ENCODE measurements at regions not wholly inside any gene's neighbourhood (a gene's known extent, or its start where the extent isn't known, plus 50 kb on each side); places are given as distances from the start of the nearest gene placed in this dataset.

DNA sequence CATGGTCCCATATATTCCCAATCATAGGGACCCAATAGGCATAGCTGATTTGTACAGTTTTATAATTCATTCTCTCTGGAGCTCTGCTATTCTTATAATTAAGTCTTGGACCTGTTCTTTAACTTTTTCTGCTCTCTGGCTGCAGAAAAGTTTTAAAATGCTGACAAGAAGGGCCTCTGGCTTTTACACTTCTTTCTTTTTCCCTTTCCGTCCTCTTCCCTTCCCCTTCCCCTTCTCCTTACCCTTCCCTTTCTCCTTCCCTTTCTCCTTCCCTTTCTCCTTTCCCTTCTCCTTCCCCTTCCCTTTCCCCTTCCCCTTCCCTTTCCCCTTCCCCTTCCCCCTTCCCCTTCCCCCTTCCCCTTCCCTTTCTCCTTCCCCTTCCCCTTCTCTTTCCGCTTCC, 101.3 kb upstream of the TPK1 start:
- DNase-seq (ENCODE audit: low read depth) = no peak
- no peak overlapping the region for H3K4me3 ChIP-seq (ENCODE audit: low read depth, low read length)
- TF ChIP-seq, protein P1, sequence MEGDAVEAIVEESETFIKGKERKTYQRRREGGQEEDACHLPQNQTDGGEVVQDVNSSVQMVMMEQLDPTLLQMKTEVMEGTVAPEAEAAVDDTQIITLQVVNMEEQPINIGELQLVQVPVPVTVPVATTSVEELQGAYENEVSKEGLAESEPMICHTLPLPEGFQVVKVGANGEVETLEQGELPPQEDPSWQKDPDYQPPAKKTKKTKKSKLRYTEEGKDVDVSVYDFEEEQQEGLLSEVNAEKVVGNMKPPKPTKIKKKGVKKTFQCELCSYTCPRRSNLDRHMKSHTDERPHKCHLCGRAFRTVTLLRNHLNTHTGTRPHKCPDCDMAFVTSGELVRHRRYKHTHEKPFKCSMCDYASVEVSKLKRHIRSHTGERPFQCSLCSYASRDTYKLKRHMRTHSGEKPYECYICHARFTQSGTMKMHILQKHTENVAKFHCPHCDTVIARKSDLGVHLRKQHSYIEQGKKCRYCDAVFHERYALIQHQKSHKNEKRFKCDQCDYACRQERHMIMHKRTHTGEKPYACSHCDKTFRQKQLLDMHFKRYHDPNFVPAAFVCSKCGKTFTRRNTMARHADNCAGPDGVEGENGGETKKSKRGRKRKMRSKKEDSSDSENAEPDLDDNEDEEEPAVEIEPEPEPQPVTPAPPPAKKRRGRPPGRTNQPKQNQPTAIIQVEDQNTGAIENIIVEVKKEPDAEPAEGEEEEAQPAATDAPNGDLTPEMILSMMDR (conservative IDR thresholded peaks at IDR 0.05; ENCODE audit: low read depth, low read length) = no peak

- TF ChIP-seq, protein P1 (conservative IDR thresholded peaks at IDR 0.05; ENCODE audit: low read depth, low read length) = no peak
- no peak for DNase-seq (ENCODE audit: low read depth)
- H3K4me3 ChIP-seq (ENCODE audit: low read depth, low read length) = no peak overlapping the region
Observed at GRCh38 chr7:144936314-144936713, 100.5 kb upstream of the TPK1 start.

GRCh38 chr7:144910411-144910810, 74.6 kb upstream of the TPK1 start:
- no peak for DNase-seq (ENCODE audit: low read depth)
- TF ChIP-seq, protein P1 (conservative IDR thresholded peaks at IDR 0.05; ENCODE audit: low read depth, low read length) = no peak
- H3K4me3 ChIP-seq (ENCODE audit: low read depth, low read length) = no peak overlapping the region

DNA sequence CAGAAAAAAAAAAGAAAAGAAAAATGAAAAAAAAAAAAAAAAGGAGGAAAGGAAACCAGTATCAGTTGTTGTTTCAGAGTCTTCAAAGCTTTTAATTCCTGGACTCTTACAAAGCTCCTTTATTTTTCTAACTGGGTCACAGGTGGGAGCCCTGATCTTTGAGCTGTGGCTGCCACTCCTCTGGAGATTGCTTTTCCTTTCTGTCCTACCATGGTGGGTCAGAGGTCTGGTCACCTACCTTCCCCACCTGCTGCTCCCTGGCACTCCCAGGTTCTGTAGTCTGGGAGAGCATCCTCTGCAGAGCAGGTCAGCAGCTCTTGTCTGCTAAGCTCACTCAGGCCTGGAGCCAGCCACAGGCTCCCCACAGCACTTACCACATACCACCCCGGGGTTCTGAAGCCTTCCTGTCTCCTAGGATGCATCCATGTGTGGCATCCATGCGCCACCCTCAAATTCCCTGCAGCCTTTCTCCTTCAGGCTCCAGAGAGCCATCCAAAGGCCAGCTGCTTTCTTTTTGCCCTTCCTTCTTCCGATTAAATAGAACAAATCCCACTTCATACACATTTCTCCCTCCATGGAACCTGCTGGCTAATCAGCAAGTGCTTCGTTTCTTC, 73.2 kb upstream of the TPK1 start:
- H3K4me3 ChIP-seq (ENCODE audit: low read depth, low read length) = no peak overlapping the region
- no peak for DNase-seq (ENCODE audit: low read depth)
- TF ChIP-seq, protein P1 (conservative IDR thresholded peaks at IDR 0.05; ENCODE audit: low read depth, low read length) = no peak

GRCh38 chr7:144908324-144908723, 72.5 kb upstream of the TPK1 start:
- no peak overlapping the region for H3K4me3 ChIP-seq (ENCODE audit: low read depth, low read length)
- TF ChIP-seq, protein P1 (conservative IDR thresholded peaks at IDR 0.05; ENCODE audit: low read depth, low read length) = no peak
- no peak for DNase-seq (ENCODE audit: low read depth)

GRCh38 chr7:144907577-144907976, 71.7 kb upstream of the TPK1 start:
- DNase-seq (ENCODE audit: low read depth) = no peak
- H3K4me3 ChIP-seq (ENCODE audit: low read depth, low read length) = no peak overlapping the region
- TF ChIP-seq, protein P1 (conservative IDR thresholded peaks at IDR 0.05; ENCODE audit: low read depth, low read length) = no peak

- TF ChIP-seq, protein P1 (conservative IDR thresholded peaks at IDR 0.05; ENCODE audit: low read depth, low read length) = no peak
- H3K4me3 ChIP-seq (ENCODE audit: low read depth, low read length) = no peak overlapping the region
- DNase-seq (ENCODE audit: low read depth) = no peak
Observed at GRCh38 chr7:144903201-144903600, 67.3 kb upstream of the TPK1 start.

All from epithelial cell of proximal tubule (primary cell).